ENCODE measurements at regions not wholly inside any gene's neighbourhood (a gene's known extent, or its start where the extent isn't known, plus 50 kb on each side); places are given as distances from the start of the nearest gene placed in this dataset.
"Not testable (repeated sequence)": the region's sequence is repeated elsewhere in the genome, so short reads cannot be mapped to it uniquely, and the experiment has no call there.

- TF ChIP-seq, protein P1, sequence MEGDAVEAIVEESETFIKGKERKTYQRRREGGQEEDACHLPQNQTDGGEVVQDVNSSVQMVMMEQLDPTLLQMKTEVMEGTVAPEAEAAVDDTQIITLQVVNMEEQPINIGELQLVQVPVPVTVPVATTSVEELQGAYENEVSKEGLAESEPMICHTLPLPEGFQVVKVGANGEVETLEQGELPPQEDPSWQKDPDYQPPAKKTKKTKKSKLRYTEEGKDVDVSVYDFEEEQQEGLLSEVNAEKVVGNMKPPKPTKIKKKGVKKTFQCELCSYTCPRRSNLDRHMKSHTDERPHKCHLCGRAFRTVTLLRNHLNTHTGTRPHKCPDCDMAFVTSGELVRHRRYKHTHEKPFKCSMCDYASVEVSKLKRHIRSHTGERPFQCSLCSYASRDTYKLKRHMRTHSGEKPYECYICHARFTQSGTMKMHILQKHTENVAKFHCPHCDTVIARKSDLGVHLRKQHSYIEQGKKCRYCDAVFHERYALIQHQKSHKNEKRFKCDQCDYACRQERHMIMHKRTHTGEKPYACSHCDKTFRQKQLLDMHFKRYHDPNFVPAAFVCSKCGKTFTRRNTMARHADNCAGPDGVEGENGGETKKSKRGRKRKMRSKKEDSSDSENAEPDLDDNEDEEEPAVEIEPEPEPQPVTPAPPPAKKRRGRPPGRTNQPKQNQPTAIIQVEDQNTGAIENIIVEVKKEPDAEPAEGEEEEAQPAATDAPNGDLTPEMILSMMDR (IDR thresholded peaks at IDR 0.05) = not testable (repeated sequence)
- TF ChIP-seq POLR2AphosphoS5 (IDR thresholded peaks at IDR 0.05) = not testable (repeated sequence)
Measured at GRCh38 chr5:179399327-179399726, 54.1 kb upstream of the ADAMTS2 start.

All from stomach (tissue), 4 donors.